HG03175 (cell line): ENCODE measurements at regions not wholly inside any gene's neighbourhood (a gene's known extent, or its start where the extent isn't known, plus 50 kb on each side); places are given as distances from the start of the nearest gene placed in this dataset.

Source experiments
- ATAC-seq: cut with Tn5 transposase; IDR thresholded peaks from one replicate; pipeline ENCODE4 v1.9.1; 2021; ENCODE audit warnings: mild to moderate bottlenecking, moderate library complexity; ENCODE audit not compliant: unreplicated experiment

DNA sequence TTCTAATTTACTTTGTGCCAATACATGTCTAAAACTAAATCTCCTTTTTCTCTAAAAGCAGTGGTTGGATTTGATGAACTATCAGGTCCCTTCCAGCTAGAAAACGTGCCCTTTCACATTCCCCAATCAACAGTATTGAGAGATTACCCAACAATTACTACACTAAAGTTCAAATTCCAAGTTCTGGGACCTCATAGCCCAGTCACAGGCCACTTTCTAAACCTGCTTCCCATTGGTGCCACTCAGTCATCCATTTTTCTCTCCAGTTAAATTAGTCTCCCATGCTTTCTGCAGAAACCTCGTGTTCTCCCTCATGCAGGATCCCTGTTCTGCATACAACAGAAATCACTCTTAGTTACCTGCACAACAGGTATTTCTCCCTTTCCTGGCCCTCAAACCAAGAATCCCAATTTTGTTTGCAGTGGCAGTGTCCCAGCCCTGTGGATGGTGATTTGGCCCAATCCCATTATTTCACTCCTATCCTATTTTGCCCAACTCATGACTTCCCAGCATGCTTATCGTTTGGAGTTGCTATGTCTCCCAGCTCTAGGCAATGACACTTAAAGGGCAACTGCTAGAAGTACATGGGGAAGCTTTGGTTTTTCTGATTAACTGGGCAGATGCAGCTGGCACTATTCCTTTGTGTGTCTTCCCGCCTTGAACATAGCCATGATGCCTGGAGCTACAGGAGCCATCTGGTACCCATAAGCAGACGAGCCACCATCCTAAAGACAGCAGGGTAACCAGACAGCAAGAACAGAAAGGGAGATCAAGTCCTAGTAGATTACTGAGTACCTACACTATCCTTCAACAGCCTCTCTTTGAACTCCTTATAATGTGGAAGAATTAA lies 224.2 kb downstream of the MINAR1 start:
- ATAC-seq, result no peak

DNA sequence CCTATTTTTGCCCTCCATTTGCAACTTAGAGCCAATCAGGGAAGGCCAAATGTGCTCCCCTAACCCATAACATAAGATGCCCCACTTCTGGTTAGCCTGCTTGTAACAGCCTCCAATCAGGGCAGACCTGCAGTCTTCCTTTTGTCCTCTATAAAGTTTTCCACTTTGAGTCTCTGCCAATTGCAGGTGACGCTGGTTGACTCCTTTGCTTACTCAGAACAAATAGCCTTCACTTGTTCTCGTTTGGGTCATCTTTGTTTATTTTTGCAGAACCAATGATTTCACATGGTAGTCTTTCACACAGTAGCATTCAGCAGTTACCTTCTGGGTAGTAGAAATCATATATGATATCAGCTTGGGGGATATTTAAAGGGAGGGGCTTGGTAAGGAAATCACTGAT lies 225.6 kb downstream of the MINAR1 start:
- no peak for ATAC-seq

DNA sequence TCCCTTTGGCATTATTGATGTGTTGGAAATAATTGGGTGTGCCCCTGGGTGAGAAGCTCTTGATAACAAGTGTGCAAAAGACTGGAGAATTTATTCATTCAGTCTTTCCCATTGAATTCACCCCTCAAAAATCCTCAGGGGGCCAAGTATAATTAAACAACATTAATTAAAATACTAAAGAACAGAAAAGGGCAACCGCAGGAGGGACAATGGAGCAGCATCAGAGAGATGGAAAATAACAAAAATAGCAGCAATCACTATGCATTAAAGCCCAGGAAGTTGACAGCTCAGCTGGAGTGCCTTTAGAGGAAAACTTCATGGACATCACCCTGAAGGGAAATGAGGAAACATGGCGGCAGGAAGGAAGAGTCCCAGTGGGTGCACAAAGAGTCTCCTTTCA lies 227.6 kb downstream of the MINAR1 start:
- no peak for ATAC-seq

DNA sequence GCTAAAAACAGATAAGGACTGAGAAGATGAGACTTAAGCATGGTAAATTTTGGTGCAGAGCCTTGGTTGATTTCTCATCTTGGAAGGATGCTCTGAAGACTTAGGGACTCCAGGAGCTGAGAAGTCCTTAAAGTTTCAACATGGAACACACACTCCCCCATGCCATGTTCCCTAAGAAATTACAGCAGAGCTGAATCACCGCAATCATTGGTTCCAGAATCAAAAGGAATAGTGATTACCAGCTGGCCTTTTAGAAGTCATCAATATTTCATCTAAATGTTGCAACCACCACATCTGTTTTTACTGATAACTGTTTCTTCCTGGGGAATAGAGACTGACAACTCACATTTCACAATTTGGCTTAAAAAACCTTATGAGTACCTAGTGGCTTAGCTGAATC lies 229.3 kb downstream of the MINAR1 start:
- no peak for ATAC-seq

DNA sequence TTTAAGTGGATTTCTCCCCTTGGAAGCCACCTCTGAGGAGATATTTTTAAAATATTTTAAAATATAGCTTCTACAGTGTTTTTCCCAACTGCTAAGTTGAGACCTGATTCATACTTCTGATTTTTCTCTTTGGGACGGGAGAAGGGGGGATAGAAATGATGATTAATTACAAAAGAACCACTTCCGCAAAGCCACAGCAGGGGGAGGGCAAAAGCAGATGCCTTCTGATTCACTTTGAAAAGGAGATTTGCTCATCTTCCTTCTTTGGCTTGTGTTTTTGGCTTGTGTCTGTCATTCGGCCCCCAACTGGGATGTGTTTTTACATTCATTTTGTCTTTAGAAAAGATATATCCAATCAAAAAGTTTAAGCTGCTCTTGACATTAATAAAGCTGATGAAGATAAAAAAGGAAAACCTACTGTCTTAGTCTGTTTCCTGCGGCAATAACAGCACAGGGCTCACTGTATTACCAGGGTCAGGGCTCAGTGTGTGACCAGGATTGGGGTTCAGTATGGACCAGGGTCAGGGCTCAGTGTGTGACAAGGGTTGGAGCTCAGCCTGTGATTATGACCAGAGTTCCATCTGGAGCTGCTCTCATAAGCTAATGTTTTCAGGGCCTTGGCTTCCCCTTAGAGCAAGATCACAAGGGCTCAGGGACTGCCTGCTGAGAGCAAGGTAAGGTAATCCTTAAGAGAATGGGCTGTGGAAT lies 223.2 kb downstream of the MTHFS start:
- peak; percentile 80 for ATAC-seq

DNA sequence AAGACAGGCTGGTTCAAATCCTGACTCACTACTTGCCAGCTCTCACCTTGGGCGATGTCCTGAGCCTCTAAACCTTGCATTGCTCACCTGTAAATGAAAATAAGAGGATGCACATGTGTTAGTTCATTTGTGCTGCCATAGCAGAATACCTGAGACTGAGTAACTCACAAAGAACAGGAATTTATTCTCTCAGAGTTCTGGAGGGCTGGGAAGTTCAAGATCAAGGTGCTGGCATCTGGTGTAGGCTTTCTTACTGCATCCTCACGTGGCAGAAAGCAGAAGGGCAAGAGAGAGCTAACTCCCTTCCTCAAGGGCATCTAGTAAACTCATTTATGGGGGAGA lies 222.7 kb downstream of the MTHFS start:
- no peak for ATAC-seq

DNA sequence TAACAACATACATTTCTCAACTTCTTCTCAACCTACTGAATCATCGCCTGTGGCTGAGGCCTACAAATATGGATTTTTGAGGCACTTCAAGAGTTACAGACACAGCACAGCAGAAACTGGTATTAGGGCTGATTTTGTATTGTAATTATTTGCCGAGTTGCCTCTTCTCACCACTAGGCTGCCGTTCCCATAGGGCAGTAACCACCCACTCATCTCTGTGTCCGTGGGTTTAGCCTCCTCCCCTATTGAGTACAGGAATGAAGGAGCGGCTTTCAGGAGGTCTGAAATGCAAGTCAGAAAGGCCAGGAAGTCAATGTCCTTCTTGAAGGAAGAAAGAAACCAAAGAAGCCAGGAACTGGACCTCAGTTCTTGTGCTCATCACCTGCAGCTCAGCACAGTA lies 220.8 kb downstream of the MTHFS start:
- ATAC-seq, result no peak

DNA sequence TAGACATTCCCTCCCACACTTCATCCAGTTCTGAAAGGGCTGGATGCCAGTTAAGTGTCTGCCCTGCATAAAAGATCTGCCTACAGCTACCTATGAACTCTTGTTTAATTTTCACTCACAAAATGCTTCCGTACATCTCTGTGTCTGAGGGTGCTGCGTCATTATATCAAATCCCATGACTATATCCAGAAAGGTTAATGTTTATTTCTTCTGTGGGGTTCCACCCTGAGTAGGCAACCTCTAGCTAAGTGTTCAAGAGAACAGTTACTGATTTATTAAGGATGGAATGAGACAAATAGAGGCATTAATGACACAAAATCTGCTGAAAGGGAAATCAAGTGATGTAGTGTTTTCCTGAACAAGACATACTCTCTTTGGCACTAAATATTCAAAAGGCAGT lies 220.2 kb downstream of the MTHFS start:
- ATAC-seq, result no peak

DNA sequence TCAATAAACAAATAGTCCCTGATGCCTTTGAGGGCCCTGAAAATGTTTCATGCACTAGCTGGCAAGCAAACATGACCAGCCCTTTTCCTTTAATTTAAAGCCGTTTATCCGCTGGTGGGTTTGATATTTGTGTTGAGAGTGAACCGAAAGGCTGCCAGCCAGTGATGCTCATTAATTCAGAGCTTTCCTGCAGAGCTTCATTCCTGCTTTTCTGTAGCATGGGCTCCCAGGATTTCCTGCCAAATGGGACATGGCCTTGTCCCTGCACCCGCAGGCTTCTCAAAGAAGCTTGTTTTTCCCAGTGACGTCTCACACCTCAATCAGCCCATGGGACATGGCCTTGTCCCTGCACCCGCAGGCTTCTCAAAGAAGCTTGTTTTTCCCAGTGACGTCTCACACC lies 219.6 kb downstream of the MTHFS start:
- no peak for ATAC-seq

DNA sequence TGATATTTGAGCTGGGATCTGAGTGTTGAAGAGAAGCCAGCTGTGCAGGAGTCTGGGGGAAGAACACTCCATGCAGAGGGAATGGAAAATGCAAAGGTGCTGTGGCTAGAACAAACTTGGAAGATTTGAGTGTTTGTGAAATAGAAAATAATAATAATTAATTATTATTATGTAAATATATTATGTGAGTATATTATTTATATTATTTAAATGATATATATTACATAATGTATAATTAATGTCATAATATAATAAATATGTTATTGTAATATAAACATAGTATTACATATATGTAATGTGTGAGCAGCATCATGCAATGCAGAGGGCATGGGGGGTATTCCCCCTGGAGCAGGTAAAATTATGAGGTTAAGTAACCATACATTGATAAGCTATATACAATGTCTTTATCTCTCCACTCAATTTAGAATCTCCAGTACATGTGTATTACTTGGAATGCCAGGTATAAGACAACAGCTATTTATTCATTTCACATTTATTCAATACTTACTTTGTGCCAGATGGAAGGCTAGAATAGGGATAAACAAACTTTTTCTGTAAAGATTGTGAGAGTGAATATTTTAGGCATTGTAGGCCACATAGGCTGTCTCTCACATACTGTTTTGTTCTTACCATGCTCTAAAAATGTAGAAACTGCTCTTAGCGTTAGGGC lies 218.6 kb downstream of the MTHFS start:
- no peak for ATAC-seq

DNA sequence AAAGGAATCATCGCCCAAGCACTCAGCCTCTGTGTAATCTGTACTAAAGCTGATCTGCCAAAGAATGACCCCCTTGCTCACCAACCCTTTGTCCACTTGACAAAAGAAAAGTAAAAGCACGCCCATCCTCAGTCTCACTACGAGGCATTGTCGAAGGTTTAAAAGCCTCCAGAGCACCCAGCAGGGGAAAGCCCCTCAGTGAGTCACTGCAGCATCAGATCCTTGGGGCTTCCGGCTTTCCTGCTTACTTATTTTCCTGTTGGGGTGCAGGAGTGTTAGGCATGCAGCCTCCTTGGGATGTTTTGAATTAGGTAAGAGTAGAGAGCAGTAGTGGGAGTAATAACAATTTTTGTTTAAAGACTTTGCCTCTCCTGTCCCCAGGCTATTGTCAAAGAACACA lies 216.1 kb downstream of the MTHFS start:
- ATAC-seq, result no peak

DNA sequence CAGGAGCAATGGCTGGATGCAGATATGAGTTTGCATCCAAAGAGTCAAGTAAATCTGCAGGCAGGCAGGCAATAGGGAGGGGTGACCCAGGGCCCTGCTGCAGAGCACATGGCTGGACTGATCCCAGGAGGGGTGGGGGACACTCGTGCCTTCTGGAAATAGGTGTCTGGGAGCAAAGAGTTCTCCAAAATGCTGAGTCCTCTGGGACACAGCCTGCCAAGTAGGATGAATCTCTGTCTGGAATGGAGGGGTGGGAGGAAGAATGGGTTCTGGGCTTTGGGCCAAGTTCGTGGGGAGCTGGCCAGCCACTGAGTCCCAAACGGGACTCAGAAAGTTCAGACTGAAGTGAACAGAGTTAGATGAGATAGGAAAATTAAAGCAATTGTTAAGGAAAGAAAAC lies 214.5 kb downstream of the MTHFS start:
- no peak for ATAC-seq

DNA sequence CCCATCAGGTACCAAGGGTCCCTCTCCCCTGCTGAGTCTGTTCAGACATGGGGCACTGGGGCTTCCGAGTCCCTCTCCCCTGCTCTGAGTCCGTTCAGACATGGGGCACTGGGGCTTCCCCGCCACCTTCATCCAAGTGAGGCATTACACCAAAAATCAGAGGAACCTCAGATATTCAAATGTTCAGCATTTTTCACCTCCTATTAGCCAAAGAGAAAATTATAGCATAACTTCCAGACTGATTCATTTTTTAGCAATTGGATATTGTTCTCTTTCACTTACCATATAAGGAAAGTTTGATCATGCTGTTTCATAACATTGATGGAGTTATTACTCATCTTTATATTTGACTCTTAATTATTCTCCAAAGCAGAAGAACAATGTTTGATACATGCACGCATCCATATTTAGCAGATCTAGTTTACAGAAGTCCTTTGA lies 213.9 kb downstream of the MTHFS start:
- ATAC-seq, result no peak

DNA sequence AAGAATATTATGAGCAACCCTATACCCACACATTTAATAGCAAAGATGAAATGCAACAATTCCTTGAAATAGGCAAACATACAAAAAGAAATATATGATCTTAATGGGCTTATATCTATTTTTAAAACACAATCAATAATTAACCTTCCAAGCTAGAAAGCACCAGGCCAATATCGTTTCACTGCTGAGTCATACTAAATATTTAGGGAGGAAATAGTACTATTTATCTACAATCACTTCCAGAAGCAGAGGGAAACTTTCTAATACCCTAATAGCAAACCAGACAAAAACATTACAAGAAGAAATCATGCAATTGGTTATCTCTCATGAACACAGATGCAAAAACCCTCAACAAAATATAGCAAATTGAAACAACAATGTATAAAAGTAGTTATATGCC lies 207.8 kb downstream of the MTHFS start:
- ATAC-seq, result peak; percentile 62

DNA sequence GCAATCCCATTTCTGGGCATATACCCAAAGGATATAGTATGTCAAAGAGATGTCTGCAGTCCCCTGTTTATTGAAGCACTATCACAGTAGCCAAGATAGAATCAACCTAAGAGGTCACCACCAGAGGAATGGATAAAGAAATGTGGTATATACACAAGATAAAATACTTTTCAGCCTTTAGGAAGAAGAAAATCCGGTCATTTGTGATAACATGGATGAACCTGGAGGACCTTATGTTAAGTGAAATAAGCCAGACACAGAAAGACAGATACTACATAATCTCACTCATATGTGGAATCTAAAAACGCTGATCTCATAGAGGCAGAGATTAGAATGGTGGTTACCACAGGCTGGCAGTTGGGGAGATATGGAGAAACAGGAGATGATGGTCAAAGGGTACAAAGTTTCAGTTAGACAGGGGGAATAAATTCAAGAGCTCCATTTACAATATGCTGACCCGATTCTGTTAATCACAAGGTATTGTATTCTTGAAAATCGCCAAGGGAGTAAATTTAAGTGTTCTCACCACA lies 195.8 kb downstream of the MTHFS start:
- no peak for ATAC-seq

DNA sequence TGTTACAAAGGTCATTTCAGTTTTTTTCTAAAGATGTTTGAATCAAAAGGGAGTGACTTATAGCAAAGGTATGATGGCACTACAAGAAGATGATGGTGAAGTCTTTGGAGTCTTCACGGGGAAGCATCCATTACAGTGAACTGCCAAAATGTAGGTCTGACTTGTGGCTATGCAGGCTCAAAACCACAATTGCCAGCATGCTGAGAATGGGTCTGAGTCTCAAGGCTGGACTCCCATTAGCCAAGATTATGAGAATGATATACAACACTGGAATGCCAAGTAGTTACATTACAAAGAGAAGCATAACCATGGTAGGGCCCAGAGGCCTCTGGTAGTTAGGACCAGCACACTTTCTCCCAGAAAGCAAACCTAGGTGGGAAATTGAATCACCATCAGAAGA lies 194.2 kb downstream of the MTHFS start:
- ATAC-seq, result no peak

DNA sequence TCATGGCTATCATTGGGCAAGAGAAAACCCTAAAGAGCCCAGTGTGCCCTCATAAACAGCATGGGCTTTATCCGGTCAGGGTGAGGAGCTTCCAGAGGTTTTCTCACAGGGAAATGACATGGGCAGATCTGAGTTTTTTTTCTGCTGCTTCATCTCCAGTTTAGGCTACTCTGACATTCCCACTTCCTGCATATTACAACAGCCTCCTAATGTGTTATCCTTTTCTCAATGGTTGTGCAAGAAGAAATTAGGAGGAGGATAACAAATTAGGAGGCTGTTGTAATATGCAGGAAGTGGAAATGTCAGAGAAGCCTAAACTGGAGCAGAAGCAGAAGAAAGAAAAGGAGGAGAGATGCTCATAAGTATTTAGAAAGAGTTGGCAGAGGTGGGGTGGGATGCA lies 175.6 kb downstream of the MTHFS start:
- no peak for ATAC-seq

DNA sequence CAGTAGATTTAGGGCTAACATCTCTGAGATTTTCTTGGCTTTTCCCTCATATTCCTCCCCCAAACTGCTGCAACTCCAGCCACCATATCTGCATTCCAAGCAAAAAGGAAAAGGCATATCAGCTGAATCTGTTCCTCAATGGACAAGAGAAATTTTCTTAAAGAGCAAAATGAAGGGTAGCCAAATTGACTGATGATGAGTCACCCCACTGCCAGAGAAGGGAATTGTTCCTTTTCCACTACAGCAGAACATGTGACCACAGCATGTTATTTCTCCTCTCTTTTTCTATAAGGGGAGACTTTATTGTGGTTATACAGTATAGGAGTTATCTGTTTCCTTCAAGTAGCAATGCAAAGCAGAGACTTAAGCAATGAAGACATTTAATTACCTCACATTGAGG lies 172.5 kb downstream of the MTHFS start:
- ATAC-seq, result no peak

DNA sequence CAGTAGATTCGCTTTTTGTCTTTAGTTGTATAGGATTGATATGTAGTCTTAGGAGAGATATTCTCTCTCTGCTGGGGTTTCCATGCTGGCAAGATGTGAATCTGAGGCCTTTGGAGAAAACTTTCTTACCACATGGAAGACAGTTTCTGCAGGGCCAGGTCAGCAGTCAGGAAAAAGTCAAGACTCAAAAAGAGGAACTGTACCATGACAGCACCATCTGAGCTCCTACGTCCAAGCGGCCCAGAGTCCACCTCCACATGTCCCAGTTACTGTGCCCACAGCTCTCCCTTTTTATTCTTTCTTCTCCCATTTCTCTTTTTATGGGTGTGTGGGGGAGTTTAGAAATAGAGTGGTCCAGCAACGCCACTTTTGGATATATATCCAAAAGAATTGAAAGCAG lies 172.0 kb downstream of the MTHFS start:
- ATAC-seq, result no peak

DNA sequence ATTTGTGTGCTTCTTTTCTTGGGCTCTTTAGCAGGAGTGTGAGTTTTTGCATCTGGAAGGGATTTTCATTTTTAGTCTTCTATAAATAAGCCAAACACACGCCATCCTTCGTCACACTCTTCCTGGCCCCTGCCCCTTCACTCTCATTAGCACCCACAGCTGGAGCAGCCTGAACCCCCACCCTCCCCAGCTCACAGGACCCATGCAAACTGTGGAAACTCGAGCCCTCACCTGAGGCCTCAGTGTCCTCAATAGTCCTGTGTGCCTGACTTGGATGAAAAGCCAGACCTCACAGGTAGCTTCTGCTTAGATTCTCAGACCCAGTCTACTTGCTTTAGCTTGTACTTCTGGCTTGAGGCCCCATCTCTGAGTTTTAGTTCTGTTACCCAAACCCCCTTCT lies 167.9 kb downstream of the MTHFS start:
- ATAC-seq, result no peak

DNA sequence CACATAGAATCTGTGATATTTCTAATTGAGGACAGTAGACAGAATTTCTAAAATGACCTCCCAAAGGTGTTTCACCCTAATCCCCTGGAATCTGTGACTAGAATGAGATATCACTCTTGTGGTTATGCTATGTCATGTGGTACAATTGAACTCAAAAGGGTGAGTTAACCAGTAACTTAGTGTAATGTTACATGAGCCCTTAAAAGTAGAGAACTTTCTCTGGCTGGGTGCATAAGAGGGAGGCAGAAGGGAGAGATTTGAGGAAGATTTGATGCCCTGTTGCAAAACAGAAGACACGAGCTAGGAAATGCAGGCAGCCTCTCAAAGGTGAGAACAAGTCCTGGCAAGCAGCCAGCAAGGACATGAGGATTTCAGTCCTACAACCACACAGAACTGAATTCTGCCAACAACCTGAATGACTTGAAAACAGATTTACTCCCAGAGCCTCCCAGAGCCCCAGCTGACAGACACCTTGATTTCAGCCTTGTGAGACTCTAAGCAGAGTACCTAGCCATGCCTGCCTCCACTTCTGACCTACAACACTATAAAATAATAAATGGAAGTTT lies 160.3 kb downstream of the MTHFS start:
- no peak for ATAC-seq
